NCI-H146 treated with DMSO at 0.1 percent for 48 hours (cell line): ENCODE measurements at regions not wholly inside any gene's neighbourhood (a gene's known extent, or its start where the extent isn't known, plus 50 kb on each side); places are given as distances from the start of the nearest gene placed in this dataset.
"Not testable (repeated sequence)": the region's sequence is repeated elsewhere in the genome, so short reads cannot be mapped to it uniquely, and the experiment has no call there.

Source experiments
- DNase-seq: peaks from one replicate; lab custom pipeline; 2025; ENCODE audit not compliant: unreplicated experiment; lab: John Stamatoyannopoulos, UW

DNA sequence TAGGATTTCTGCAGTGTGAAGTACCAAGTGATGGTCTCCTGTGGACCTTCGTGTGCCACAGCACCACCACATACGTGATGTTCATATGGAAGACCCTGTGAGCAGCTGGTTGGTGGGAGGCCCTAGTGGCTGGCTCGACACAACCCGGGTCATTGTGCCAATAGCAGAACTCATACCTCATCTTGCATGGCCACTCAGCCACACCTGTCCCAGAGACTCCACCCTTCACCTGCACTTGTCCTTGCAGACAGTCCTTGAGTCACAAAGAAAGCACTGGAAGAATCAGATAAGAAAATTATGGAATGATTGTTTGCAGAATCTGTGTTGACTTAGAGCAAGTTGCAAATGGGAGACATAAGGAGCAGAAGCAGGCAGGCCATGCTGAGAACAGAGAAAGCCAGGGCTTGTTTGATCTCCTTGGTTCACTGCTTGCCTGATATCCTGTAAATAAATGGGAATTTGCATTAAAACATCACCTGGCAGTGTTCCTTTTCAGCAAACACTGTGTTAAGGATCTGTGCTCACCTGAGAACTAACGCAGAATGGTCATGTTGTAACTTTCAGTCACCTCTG lies 307.7 kb downstream of the SIPA1L2 start:
- DNase-seq: peak; percentile 78

DNA sequence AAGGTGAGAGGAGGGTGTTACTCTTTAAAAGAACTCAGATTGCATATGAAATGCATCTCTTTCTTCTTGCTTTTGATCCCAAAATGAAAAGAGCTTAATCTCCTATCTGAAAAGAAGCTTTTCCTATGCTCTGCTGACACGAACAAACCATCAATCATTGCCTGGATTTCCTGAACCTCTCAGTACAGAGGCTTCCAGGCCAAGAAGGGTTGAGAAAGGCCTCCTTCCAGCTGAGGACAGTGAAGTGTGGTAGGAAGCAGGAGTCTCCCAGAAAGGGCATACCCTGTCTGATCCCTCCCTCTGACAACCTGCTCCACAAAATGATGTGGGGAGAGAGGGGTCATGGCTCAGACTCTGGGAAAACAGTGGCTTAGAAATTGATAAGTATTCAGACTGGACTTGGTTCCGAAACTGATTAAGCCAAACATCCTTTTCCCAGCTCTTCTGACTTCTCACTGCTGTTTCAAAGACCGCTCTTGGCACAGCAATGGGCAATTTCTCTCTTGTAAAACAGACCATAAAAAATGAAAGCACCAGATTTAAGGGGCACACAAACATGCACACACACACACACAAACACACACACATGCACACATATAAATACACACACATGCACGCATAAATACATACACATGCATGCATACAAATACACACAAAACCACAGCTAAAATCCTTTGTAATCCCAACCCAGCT lies 310.3 kb downstream of the SIPA1L2 start:
- no peak for DNase-seq

DNA sequence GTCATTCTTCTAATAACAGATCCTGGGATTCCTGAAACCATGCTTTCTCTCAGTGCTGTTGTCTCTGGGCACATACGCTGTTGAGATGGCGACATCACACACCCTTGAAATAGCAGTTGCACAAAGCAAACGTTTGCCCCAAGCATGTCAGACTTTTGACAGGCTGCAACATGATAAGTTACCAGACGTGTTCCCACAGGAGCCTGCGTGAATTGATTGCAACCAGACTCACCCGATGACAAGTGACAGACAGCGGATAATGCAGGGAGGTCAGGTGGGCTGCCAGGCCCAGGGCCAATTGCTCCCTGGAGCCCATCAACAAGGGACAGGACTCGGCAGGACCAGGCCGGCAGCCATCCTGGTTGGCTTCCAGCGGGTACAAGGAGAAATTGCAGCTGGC lies 310.9 kb downstream of the SIPA1L2 start:
- no peak for DNase-seq

DNA sequence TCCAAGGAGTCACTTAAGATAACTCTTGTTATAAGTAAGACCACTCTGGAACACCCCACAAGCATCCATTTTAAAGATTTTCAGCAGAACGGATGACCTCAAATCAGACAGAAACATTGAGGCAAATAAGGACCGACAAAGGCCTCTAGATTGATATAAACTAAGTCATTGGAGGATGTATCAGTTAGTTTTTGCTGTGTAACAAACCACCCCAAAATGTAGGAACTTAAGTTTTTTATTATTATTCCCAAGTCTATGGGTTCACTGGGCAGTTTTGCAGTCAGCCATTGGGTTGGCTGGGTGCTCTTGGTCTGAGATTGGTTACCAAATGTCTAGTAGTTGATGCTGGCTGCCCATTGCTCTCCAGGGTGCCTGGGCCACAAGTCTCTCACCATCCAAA lies 311.8 kb downstream of the SIPA1L2 start:
- DNase-seq: no peak

DNA sequence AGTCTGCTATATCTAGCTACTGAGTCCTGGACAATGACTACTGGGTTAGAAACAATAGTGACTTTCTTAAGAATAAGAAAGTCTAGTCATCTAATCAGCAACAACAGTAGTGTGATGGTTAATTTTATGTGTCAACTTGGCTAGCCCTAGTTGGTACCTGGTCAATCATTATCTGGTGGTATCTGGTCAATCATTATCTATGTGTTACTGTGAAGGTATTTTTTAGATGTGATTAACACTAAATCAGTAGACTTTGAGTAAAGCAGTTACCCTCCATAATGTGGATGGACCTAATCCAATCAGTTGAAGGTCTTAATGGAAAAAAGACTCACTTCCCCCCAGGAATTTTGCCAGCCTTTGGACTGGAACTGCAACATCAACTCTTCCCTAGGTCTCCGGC lies 312.6 kb downstream of the SIPA1L2 start:
- no peak for DNase-seq

DNA sequence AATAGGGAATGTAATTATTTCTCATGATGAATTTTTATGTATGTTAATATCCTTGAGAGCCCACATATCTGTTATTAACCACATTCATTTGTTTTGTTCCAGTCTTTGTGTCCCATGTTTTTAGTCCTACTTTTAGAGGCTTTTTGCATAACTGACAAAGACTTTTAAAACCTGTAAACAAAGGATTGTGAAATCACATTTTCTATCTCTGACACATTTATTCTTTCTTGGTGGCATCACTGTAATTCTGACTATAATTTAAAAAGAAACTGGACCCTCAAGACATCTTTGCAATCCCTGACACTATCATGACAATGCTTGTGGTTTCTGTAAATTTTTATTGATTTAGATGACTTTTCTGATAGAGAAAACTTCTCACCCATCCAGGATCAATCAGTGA lies 313.1 kb downstream of the SIPA1L2 start:
- no peak for DNase-seq

DNA sequence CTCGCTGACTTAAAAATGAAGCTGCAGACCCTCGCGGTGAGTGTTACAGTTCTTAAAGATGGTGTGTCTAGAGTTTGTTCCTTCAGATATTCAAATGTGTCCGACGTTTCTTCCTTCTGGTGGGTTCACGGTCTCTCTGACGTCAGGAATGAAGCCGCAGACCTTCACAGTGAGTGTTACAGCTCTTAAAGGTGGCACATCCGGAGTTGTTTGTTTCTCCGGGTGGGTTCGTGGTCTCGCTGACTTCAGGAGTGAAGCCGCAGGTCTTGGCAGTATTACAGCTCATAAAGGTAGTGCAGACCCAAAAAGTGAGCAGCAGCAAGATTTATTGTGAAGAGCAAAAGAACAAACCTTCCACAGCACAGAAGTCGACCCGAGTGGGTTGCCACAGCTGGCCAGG lies 316.1 kb downstream of the SIPA1L2 start:
- not testable (repeated sequence) for DNase-seq

DNA sequence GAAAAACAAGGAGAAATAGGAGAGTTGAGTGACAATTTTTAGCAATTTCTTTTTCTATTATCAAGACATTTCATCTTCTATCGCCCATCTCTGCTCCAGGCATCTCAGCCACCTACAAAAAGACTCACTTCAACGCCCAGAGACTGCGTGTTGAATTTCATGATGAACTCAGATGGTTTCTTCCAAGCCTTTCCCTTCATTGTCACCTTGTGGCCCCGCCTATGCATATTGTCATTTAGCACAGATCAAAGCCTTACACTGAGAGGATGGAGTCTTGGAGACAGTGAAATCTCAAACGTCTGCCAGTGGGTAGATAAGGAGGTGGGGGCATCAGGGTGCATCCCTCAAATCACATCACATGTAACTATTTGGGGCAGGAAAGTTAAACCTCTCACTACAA lies 319.4 kb downstream of the SIPA1L2 start:
- DNase-seq: no peak

DNA sequence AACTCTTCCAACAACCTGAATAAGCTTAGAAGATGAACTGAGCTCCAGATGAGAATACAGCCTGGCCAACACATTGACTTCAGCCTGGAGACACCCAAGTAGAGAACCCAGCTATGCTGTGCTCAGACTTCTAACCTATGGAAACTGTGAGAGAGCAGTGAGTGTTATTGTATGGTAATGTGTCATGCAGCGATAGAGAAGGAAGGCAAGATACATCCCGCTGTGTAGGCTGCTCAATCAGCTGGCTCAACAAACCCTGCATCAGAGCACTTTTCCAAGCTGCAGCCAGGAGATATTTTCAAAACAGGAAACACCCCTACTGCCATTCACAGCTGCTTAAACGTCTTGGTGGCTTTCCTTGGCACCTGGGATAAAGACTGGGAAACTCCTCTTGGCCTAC lies 321.3 kb downstream of the SIPA1L2 start:
- no peak for DNase-seq

DNA sequence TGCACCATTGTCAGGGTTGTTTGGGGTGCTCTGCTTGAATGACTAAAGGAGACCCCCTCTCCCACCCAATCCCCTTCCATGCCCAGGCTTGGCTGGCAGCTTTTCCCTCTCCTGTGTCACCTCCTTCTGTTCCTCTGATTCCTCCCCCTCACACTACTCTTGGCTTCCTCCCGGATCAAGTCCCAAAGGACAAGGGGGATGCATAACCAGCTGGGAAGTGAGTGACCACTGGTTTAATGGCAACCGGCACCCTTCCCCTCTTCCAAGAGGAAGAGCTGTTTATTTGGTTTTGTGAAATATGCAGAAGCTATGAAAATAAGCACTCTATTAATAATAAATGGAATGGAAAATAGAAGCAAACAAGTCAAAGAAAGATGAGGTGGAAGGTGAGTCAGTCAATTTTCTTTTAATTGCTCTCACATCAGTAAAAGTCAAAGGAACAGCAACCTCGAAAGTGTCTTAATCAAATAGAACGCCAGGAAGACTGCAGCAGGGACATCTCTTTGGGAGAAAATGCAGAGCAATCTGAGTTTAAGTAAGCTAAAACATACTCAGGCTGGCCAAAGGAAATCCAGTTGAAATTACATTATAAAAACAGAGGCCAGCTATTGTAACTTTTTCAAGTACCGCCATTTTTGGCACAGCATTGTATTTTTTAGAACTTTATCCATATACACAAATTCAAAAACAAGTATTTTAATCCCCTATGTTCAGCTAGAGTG lies 322.5 kb downstream of the SIPA1L2 start:
- no peak for DNase-seq

DNA sequence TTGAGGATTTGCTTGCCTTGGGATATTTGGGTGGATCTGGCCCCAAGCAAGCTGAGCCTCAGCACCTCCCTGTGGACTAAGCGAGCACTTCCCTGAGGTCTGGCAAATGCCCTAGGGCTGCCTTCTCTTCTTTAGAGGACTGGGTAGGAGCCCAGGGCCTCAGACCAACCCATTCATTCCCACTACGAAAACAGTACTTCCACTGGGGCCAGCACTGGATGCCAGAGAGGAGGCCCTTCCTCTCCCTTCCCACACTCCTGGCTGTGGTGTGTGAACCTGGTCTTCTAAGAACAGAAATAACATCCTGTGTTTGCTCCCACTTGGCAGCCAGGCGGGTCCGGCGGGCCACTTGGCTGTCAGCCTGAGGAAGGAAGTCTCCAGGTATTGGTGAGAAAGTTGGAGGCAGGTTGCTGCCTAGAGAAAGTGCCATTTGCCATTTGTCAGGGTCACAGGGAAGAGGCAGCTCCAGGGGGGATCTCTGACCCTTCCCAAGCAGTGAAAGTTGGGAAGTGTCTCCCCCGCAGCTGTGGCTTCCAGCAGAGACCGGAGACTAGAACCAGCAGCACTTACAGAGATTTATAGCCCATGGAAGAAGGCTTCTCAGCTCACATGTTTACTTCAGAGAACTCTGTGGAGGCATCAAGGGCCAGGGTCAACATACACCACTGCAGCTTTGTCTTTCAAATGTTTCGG lies 323.5 kb downstream of the SIPA1L2 start:
- no peak for DNase-seq

DNA sequence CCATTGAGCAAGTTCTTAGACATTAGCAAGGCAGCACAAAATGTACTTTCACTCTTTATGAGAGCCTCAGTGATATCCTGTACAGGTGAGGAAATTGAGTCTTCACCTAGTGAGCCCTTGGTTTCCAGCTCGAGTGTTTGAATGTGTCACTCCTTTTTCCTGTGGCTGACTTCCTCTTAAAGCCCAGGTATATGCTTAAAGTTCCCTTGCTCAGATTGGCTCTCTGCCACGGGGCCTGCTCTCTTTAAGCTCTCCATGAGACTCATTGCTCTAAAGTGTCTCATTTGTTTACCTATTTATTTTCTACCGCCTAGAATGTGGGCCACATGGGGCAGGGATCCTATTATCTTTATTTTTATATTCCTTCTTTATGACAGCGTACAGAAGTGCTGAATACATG lies 324.9 kb downstream of the SIPA1L2 start:
- DNase-seq: no peak

DNA sequence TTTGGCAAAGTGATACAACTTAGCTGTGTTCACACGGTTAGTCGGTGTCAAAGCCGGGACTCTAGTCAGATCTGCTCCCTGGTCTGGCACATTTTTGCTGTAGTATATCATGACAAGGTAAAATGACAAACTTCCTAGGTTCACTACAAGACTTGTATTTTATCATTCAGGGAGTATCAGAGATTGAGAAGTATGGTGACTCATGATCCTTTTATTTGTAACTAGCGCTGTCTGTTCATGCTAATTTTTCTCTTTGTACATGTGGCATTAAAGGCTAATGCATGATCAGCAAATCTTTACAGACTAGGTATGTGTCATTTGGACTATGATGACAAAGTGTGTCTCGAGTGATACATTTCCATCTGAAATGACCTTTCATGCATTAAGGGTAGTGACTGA lies 326.7 kb downstream of the SIPA1L2 start:
- no peak for DNase-seq

DNA sequence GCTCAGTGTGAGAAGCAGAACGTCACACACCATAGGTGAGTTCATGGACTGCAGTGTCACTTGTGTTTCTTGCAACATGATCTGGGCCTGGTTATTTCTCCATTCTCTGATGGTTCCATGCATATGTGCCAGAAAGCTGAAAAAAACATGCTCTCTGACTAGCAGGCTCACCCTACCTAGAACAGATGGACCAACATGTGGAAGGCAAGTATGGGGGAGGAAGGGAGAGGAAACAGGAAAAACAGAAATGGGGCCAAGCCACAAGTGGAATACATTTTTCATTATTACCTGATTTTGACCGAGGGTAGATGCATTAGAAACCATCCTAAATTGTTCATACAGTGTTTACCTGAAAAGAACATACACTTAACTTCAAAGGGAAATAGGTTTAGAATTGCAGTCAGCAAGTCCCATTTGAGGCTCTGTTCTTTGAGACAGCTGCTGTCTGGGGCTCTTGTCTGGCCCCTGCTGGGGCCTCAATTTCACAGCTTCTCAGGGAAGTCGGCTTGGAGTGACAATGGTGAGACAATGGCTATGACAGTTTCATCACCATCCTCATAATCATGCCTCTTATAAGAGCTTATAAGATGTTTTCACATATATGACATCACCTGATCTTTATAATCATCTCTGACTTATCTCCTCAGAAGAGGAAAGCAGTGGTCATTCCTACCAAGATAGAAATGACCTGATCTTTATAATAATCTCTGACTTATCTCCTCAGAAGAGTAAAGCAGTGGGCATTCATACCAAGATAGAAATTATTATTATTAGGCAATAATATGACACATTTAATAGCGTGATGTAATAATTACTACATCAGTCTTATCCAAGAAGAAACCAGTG lies 327.3 kb downstream of the SIPA1L2 start:
- peak; percentile 50 for DNase-seq

DNA sequence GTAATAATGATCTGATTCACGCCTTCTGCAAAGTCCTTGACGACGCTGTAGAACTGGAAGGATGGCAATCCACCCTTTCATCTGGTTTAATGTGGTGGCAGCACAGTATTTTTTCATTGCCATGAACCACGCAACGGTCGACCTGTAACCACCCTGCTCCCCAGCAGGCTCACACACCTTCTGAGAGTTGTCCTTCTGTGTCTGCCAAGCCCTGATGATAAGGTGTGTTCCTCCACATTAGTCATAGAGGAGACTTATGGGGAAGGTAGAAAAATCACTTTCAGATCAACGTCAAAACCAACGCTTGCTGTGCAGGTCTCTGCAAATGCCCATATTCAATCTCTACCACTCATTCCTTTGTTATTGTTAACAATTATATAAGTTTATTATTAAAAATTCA lies 328.7 kb downstream of the SIPA1L2 start:
- DNase-seq: no peak

DNA sequence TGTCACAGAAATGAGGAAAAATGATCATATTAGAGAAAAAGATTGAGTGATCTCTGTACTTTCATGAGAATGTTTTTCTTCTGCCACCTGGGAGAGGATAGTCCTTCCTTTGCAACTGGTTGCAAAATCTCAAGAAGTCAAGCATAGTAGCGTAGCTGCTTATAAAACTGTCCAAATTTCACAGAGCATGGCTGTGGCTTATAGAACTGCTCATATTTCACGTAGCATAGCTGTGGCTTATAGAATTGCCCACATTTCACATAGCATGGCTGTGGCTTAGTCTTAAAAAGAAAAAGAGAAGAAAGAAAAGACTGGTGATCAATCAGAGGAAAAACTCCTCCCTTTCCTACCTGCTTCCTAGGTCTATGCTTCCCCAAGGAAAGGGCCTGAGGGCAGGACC lies 329.5 kb downstream of the SIPA1L2 start:
- no peak for DNase-seq

DNA sequence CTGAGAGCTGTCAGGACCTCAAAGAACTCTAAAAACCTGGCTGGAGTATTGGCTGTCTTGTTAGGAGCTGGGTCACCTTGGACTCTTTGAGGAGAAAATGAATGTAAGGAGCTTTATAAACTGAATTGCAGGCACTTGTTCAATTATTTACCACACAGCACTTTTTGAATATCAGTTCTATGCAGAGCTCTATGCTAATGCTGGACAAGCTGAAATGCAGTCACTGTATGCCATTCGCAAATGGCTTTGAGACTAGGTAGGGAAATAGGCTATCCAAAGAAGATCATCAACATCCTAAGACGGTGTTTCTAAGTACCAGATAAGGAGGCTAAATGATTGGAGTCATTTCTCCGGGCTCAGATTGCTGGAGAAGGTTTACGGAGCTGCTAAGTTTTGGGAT lies 333.5 kb downstream of the SIPA1L2 start:
- DNase-seq: no peak

DNA sequence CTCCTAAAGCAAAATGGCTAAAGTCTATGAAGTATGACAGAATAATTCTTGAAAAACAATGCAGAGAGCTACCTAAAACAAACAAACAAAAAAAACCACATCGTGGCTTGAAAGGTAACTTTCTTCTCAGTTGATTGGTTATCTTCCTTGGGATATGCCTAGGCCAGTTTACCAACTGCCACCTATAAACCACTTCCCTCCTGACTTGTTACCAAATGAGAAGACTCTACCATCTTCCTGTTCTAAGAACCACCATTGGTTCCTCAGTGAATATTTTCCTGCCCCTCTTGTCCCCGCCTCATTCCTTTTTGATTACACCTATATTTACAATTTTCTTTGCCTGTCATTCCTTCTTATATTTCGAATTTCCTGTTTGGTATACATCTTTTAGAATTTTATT lies 336.6 kb downstream of the SIPA1L2 start:
- DNase-seq: no peak

DNA sequence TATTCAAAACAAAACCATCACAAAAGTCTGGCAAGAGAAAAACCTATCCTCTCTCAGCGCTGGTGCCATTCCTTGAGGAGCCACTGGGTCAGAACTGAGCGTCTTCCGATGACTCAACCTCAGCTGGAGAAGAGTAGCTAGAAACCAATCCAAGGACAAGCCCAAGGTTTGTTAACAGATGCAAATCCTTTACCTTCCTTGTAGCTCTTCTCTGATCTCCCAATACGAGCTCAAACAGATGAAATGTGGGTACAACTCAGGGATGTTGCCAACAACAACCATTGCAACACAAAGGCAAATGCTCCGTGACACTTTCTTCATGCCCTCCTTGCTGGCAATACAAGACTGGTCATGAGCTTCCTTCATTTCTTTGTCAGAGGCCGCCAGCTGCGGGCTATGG lies 337.1 kb downstream of the SIPA1L2 start:
- peak; percentile 87 for DNase-seq

DNA sequence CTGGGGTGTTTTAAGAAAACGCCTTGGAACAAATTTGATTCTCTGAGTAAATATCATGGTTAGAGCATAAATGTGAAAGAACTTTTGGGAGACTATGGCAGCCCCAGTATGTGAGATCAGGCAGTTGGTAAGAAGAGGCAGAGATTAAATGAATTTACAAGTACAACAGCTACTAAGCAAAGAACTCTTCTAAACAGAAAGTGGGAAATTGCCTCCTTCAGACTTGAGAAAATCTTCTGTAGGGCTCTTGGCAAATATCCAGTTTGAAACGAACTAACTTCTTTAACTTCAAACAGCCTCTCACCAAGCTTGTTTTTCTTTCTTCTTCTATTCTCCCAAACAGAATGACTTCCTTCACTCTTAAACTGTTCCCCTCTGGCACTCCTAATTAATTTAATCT lies 337.7 kb downstream of the SIPA1L2 start:
- DNase-seq: no peak

DNA sequence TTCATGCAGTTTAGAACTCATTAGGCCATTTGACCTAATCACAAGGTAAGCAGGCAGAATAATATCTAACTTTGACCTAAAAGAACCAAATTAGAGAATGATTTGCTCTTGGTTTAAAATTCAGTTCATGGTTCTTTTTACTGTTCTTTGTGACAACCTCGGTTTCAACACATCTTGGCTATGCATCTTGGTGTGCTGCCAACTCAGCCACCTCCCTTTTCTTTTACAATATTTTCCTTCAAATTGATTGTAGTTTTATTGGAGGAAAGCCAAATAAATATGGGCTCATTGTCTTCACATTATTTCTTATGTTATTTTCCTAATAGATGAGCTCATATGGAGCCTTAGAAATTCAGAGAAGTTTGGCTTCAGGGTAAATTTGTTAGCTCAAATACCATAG lies 338.3 kb downstream of the SIPA1L2 start:
- DNase-seq: no peak
